NCI-H146 treated with DMSO at 0.1 percent for 48 hours (cell line): ENCODE measurements at regions not wholly inside any gene's neighbourhood (a gene's known extent, or its start where the extent isn't known, plus 50 kb on each side); places are given as distances from the start of the nearest gene placed in this dataset.
"Not testable (repeated sequence)": the region's sequence is repeated elsewhere in the genome, so short reads cannot be mapped to it uniquely, and the experiment has no call there.

Experiments used
- DNase-seq: peaks from one replicate; lab custom pipeline; 2025; ENCODE audit not compliant: unreplicated experiment; lab: John Stamatoyannopoulos, UW

GRCh38 chr1:118575060-118575459 is 390.0 kb upstream of the SPAG17 start:
- no peak for DNase-seq

- no peak for DNase-seq
These were observed 380.1 kb upstream of the SPAG17 start for GRCh38 chr1:118564961-118565703.

- DNase-seq: no peak
These were observed 379.2 kb upstream of the SPAG17 start for GRCh38 chr1:118563981-118564951.

GRCh38 chr1:118558933-118559332 is 373.9 kb upstream of the SPAG17 start:
- DNase-seq: no peak

GRCh38 chr1:118556936-118557335 is 371.9 kb upstream of the SPAG17 start:
- DNase-seq: no peak

GRCh38 chr1:118555638-118556037 is 370.6 kb upstream of the SPAG17 start:
- no peak for DNase-seq

GRCh38 chr1:118535901-118536300 is 350.9 kb upstream of the SPAG17 start:
- DNase-seq: no peak

- not testable (repeated sequence) for DNase-seq
These were observed 326.9 kb upstream of the SPAG17 start for GRCh38 chr1:118511922-118512321.

GRCh38 chr1:118504867-118505266 is 319.8 kb upstream of the SPAG17 start:
- no peak for DNase-seq

- no peak for DNase-seq
These were observed 319.2 kb upstream of the SPAG17 start for GRCh38 chr1:118504221-118504644.

GRCh38 chr1:118503752-118504151 is 318.7 kb upstream of the SPAG17 start:
- DNase-seq: no peak

GRCh38 chr1:118494998-118495397 is 310.0 kb upstream of the SPAG17 start:
- DNase-seq: no peak

- DNase-seq: no peak
These were observed 303.8 kb upstream of the SPAG17 start for GRCh38 chr1:118488787-118489186.

- no peak for DNase-seq
These were observed 302.9 kb upstream of the SPAG17 start for GRCh38 chr1:118487932-118488331.

GRCh38 chr1:118487091-118487490 is 302.1 kb upstream of the SPAG17 start:
- no peak for DNase-seq

- peak; percentile 4 for DNase-seq
These were observed 301.2 kb upstream of the SPAG17 start for GRCh38 chr1:118486199-118486598.

- DNase-seq: no peak
These were observed 300.7 kb upstream of the SPAG17 start for GRCh38 chr1:118485757-118486156.

GRCh38 chr1:118484893-118485292 is 299.9 kb upstream of the SPAG17 start:
- DNase-seq: no peak

GRCh38 chr1:118483245-118484006 is 298.4 kb upstream of the SPAG17 start:
- no peak for DNase-seq

GRCh38 chr1:118481126-118481525 is 296.1 kb upstream of the SPAG17 start:
- DNase-seq: no peak

GRCh38 chr1:118479351-118479750 is 294.3 kb upstream of the SPAG17 start:
- peak; percentile 30 for DNase-seq
